ENCODE measurements at regions not wholly inside any gene's neighbourhood (a gene's known extent, or its start where the extent isn't known, plus 50 kb on each side); places are given as distances from the start of the nearest gene placed in this dataset.

DNA sequence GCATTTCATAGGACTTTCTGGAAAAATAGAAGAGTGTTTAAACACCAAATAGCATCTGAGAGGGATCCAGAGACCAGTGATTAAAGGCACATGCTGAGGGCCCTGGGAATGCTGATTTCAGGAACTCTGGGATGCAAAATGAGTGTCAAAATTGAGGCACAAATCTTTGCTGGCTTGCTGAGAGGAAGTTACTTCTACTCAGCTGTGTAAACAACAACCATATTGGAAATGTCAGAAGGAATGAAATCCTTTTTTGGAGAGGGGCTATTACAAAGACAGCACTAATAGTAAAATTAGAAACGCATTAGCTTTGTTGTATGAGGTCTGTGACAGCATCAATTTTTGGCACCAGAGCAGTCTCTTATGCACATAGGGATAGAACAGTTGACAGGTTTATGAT lies 267.8 kb upstream of the RAG2 start:
- no peak for DNase-seq (ENCODE audit: low spot score)
- TF ChIP-seq, protein P1, sequence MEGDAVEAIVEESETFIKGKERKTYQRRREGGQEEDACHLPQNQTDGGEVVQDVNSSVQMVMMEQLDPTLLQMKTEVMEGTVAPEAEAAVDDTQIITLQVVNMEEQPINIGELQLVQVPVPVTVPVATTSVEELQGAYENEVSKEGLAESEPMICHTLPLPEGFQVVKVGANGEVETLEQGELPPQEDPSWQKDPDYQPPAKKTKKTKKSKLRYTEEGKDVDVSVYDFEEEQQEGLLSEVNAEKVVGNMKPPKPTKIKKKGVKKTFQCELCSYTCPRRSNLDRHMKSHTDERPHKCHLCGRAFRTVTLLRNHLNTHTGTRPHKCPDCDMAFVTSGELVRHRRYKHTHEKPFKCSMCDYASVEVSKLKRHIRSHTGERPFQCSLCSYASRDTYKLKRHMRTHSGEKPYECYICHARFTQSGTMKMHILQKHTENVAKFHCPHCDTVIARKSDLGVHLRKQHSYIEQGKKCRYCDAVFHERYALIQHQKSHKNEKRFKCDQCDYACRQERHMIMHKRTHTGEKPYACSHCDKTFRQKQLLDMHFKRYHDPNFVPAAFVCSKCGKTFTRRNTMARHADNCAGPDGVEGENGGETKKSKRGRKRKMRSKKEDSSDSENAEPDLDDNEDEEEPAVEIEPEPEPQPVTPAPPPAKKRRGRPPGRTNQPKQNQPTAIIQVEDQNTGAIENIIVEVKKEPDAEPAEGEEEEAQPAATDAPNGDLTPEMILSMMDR (IDR thresholded peaks at IDR 0.05) = no peak
- no peak overlapping the region for H3K27ac ChIP-seq
- H3K4me3 ChIP-seq = no peak overlapping the region

DNA sequence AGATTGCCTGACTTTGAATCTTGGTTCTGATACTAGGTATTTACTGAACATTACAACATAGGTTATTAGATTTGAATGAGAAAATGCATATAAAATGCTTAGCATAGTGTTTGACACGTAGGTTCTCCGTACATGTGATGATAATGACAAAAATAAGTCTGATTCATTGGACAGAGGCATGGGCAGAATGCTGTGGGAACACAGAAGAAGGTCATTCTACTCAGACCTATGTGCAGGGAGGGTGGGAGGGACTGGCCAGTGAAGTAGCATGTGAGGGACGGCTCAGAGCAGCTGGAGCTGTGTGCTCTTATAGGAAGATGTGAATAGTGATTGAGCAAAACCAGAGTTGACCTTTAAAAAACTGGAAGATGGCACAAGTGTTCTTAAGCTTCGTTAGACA lies 256.8 kb upstream of the RAG2 start:
- DNase-seq (ENCODE audit: low spot score) = no peak

DNA sequence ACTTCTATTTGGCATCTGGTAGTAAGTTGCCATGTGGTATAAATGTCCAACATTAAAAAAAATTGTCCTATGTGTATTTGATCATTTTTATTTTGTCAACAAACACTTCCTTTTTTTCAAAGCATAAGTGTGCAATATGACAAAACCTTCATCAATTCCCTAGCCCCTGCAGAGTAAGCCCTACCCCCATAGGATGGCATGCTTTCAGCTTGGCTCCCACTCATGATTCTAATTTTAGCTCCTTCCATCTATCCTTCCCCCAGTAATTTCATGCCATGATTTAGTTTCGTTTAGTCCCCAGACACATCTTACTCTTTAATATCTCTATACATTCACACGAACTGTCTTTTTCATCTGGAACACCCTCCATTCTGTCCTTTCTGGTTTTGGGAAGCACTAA lies 250.6 kb upstream of the RAG2 start:
- Histone ChIP-seq H3K4me3 (no peak overlapping the region), H3K27ac (no peak overlapping the region)
- TF ChIP-seq, protein P1 (IDR thresholded peaks at IDR 0.05) = no peak
- no peak for DNase-seq (ENCODE audit: low spot score)

More for the DNA sequence above, 256.8 kb upstream of the RAG2 start:
- H3K4me3 ChIP-seq = no peak overlapping the region
- TF ChIP-seq, protein P1 (IDR thresholded peaks at IDR 0.05) = no peak
- H3K27ac ChIP-seq = no peak overlapping the region

DNA sequence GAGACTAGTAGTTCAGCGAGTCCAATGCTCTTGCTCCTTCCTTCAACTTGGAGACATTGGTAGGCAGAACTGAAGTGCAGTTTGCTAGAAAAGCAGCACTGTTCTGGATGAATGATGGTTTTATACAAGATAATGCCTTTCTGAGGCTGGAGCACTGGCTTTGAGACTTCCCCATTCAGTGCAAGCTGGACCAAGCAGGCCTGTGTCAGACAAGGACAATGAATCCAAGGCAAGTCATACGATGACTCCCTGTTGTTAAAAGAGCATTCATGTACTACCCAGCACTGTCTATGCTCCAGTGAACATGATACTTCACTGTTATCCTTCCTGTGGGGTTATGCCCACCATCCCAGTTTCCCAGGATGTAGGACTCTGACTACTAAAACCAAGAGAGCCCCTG lies 242.3 kb upstream of the RAG2 start:
- no peak overlapping the region for H3K27ac ChIP-seq
- no peak overlapping the region for H3K4me3 ChIP-seq
- TF ChIP-seq, protein P1 (IDR thresholded peaks at IDR 0.05) = no peak
- DNase-seq (ENCODE audit: low spot score) = no peak

DNA sequence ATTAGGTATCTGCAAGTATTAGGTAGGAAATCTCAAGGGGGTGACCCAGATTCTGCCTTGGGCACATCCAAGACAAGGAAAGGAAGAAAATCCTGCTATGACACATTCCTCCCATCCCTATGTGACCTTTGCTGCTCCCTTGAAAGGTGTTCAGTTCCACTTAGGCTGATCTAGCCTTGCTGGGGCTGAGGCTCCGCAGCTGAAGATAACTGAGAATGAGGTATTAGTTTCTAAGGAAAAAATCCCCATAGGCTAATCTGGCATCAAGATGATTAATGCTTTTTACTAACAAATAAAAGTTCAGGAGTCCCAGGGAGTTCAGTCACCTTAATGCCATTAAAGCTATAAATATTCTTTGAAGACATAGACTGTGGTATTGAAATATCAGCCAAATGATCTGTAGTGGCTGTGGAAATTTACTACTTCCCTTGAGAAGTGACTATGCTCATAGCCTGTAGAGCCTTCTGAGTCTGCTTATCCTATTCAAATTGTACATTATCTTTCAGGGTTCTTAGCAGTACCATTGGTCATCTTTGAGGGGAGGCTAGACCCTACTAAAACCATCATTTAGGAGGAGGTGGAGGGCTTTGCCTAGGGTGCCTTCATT lies 239.9 kb upstream of the RAG2 start:
- Histone ChIP-seq H3K27ac (no peak overlapping the region), H3K4me3 (no peak overlapping the region)
- no peak for DNase-seq (ENCODE audit: low spot score)
- TF ChIP-seq, protein P1 (IDR thresholded peaks at IDR 0.05) = no peak

DNA sequence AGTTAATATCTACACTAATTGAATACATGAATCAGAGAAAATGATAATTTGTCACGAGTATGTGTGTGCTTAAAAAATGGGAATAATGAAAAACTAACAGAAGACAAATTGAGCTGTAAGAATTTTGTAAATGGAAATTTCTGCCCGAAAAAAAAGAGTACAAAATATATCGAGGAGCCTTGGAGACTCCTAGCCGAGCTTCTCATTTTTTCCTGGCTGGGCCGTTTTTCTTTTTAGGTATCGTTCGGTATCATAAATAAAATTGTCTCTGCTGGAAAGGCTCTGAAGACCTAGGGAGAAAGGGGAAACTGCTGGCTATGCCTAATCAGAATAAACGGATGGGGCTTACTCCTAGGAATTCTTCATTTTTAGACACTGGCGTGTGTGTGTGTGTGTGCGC lies 227.2 kb upstream of the RAG2 start:
- no peak overlapping the region for H3K4me3 ChIP-seq
- DNase-seq (ENCODE audit: low spot score) = no peak
- no peak overlapping the region for H3K27ac ChIP-seq
- TF ChIP-seq, protein P1 (IDR thresholded peaks at IDR 0.05) = no peak

DNA sequence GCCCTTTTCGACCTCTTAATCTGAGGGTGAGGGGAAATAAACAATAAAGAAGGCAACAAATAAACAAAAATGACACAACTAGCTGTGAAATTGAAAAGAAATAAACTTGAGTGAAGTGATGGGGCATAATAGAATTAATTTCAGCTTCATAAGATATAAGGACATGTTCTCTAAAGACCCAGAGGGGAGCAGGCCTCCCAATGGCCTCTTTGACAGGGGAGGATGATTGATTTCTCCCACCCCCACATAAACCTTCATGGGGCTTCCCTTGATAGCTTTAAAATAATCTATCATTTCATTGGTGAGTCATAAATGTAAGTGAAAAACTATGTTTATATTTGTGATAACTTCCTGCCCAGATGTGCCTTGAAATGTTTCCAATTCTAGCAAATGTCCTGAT lies 226.3 kb upstream of the RAG2 start:
- DNase-seq (ENCODE audit: low spot score) = no peak
- Histone ChIP-seq H3K4me3 (no peak overlapping the region), H3K27ac (no peak overlapping the region)
- TF ChIP-seq, protein P1 (IDR thresholded peaks at IDR 0.05) = no peak

All from coronary artery (tissue), 2 donors.